ENCODE measurements at regions not wholly inside any gene's neighbourhood (a gene's known extent, or its start where the extent isn't known, plus 50 kb on each side); places are given as distances from the start of the nearest gene placed in this dataset.

DNA sequence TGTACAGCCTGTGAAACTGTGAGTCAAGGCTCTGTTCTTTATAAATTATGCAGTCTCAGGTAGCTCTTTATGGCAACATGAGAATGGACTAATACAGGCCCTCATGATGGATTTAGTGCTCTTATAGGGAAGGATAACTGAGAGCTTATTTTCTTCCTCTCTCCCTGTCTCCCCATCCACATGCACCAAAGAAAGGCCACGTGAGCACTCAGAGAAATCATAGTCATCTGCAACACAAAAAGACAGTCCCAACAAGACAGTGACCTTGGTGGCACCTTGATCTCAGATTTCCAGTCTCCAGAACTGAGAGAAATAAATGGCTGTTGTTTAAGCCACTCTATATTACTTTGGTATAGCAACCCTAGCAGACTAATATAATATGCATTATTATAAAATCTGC lies 2133.6 kb upstream of the ACO1 start:
- Histone ChIP-seq H3K4me3 (replicated peaks in 1 of 2; ENCODE audit: low read depth in 1 of 2, low read length in 2 of 2) (no peak overlapping the region), H3K27ac (ENCODE audit: low read depth, low read length) (no peak overlapping the region), H3K9me2 (ENCODE audit: insufficient read depth) (no peaks in the 10 kb centered on the region), H3K4me1 (ENCODE audit: control insufficient read depth in 1 of 2, insufficient read depth in 2 of 2, low read length in 2 of 2) (no peaks in the 10 kb centered on the region), H3K36me3 (ENCODE audit: control insufficient read depth in 1 of 2, insufficient read depth in 2 of 2, low read length in 2 of 2) (no peaks in the 10 kb centered on the region), H4K20me1 (ENCODE audit: insufficient read depth) (no peaks in the 10 kb centered on the region), H2AFZ (ENCODE audit: low read depth, low read length, poor library complexity, severe bottlenecking) (no peak overlapping the region), H3K79me2 (ENCODE audit: insufficient read depth, low read length) (no peaks in the 10 kb centered on the region), H3K27me3 (ENCODE audit: insufficient read depth, low read length) (no peaks in the 10 kb centered on the region), H3K9ac (ENCODE audit: low read length) (no peak overlapping the region), H3K9me3 (ENCODE audit: control insufficient read depth in 1 of 2, insufficient read depth in 1 of 2, low read depth in 1 of 2, low read length in 2 of 2) (no peaks in the 10 kb centered on the region), H3K4me2 (ENCODE audit: low read length) (no peak overlapping the region)
- ChIA-PET RAD21 (ENCODE audit: low non-redundant PET in 1 of 2, low total read pairs in 2 of 2, uncharacterized antibody in 2 of 2, unreplicated experiment in 2 of 2) (no interaction called here), CTCF (no interaction called here), POLR2A (no interaction called here)
- intact Hi-C loops (cut with micrococcal nuclease) = no loop called here
- DNase-seq (ENCODE audit: low read depth, low spot score) (no peak), ATAC-seq (no peak)
- no peak for TF ChIP-seq TCF7L2 (IDR thresholded peaks at IDR 0.05; ENCODE audit: borderline replicate concordance, extremely low read depth, insufficient read depth, insufficient read length)
- TF ChIP-seq ZNF274 (IDR thresholded peaks at IDR 0.05; ENCODE audit: low read depth, low read length) = no peak
- TF ChIP-seq SRF (IDR thresholded peaks at IDR 0.05; ENCODE audit: low read depth) = no peak
- TF ChIP-seq FOSL1 (IDR thresholded peaks at IDR 0.05; ENCODE audit: low read depth) = no peak
- TF ChIP-seq CBX3 (IDR thresholded peaks at IDR 0.05; ENCODE audit: low read depth) = no peak
- TF ChIP-seq POLR2A (IDR thresholded peaks at IDR 0.05; ENCODE audit: borderline replicate concordance, extremely low read depth, insufficient read depth, insufficient read length) = no peak
- TF ChIP-seq SIN3A (IDR thresholded peaks at IDR 0.05; ENCODE audit: low read depth) = no peak
- TF ChIP-seq JUND (IDR thresholded peaks at IDR 0.05) = no peak
- no peak for TF ChIP-seq EZH2phosphoT487 (IDR thresholded peaks at IDR 0.05; ENCODE audit: borderline replicate concordance)
- TF ChIP-seq YY1 (IDR thresholded peaks at IDR 0.05; ENCODE audit: extremely low read depth, insufficient replicate concordance, low read depth, low read length) = no peak
- no peak for TF ChIP-seq SP1 (IDR thresholded peaks at IDR 0.05; ENCODE audit: low read depth)
- no peak for TF ChIP-seq RAD21 (IDR thresholded peaks at IDR 0.05; ENCODE audit: low read depth)
- TF ChIP-seq POLR2AphosphoS5 (IDR thresholded peaks at IDR 0.05; ENCODE audit: low read depth, low read length) = no peak
- no peak for TF ChIP-seq ZFX (IDR thresholded peaks at IDR 0.05)
- TF ChIP-seq EZH2 (IDR thresholded peaks at IDR 0.05) = no peak
- BruUV-seq (replicated peaks) = no TSS peak

DNA sequence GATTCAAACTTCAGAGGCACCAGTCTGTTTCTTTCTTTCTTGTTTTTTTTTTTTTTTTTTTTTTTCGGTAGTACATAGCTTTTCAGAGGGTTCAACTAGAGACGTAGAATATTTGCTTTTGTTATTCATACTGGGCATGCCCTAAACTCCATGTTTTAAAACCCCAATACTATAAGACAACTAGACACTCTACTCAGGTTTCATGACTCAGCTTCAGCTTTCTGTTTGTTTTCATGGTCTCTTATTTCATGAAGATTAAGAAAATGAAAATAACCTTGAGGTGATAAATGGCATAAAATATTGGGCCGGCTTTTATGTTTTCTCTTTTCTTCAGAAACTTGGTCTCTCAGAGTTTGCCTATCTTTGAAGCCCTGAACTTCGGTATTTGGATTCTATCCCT lies 2126.3 kb upstream of the ACO1 start:
- Histone ChIP-seq H3K4me1 (ENCODE audit: control insufficient read depth in 1 of 2, insufficient read depth in 2 of 2, low read length in 2 of 2) (no peaks in the 10 kb centered on the region), H3K4me2 (ENCODE audit: low read length) (no peak overlapping the region), H3K27ac (ENCODE audit: low read depth, low read length) (no peak overlapping the region), H3K4me3 (replicated peaks in 1 of 2; ENCODE audit: low read depth in 1 of 2, low read length in 2 of 2) (no peak overlapping the region), H3K79me2 (ENCODE audit: insufficient read depth, low read length) (no peaks in the 10 kb centered on the region), H3K9me2 (ENCODE audit: insufficient read depth) (no peaks in the 10 kb centered on the region), H2AFZ (ENCODE audit: low read depth, low read length, poor library complexity, severe bottlenecking) (no peak overlapping the region), H3K36me3 (ENCODE audit: control insufficient read depth in 1 of 2, insufficient read depth in 2 of 2, low read length in 2 of 2) (no peaks in the 10 kb centered on the region), H4K20me1 (ENCODE audit: insufficient read depth) (no peaks in the 10 kb centered on the region), H3K27me3 (ENCODE audit: insufficient read depth, low read length) (no peaks in the 10 kb centered on the region), H3K9me3 (ENCODE audit: control insufficient read depth in 1 of 2, insufficient read depth in 1 of 2, low read depth in 1 of 2, low read length in 2 of 2) (no peaks in the 10 kb centered on the region), H3K9ac (ENCODE audit: low read length) (no peak overlapping the region)
- POLR2A ChIA-PET = no interaction called here
- intact Hi-C loops (cut with micrococcal nuclease) = no loop called here
- RAD21 ChIA-PET (ENCODE audit: low non-redundant PET in 1 of 2, low total read pairs in 2 of 2, uncharacterized antibody in 2 of 2, unreplicated experiment in 2 of 2) = no interaction called here
- CTCF ChIA-PET = no interaction called here
- DNase-seq (ENCODE audit: low read depth, low spot score) (no peak), ATAC-seq (no peak)
- TF ChIP-seq REST (IDR thresholded peaks at IDR 0.05; ENCODE audit: low read depth) = no peak
- no peak for TF ChIP-seq POLR2AphosphoS5 (IDR thresholded peaks at IDR 0.05; ENCODE audit: low read depth, low read length)
- no peak for TF ChIP-seq CBX3 (IDR thresholded peaks at IDR 0.05; ENCODE audit: low read depth)
- no TSS peak for BruUV-seq (replicated peaks)
